ENCODE measurements at regions not wholly inside any gene's neighbourhood (a gene's known extent, or its start where the extent isn't known, plus 50 kb on each side); places are given as distances from the start of the nearest gene placed in this dataset.

DNA sequence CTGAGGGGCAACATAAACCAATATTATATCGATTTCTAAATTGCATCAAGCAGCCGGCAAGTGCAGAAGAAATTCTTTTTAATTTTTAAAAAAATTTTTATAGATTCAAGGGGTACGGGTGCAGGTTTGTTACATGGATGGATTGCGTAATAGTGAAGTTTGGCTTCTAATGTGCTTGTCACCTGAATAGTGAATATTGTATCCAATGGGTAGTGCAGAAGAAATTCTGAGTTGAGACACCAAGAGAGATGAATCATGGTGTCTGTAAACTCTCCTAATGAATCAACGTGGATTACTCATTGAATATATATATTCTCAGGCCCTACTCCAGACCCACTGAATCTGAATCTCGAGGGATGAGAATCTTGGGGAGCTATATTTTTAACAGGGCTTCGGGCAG lies 253.7 kb upstream of the FOXD3 start:
- no peaks in the 10 kb centered on the region for H3K79me2 ChIP-seq (ENCODE audit: insufficient read depth, low read length)
- H3K4me3 ChIP-seq (ENCODE audit: low read length, poor library complexity, severe bottlenecking) = no peak overlapping the region
- H3K9ac ChIP-seq (ENCODE audit: low read depth, low read length, poor library complexity, severe bottlenecking) = no peak overlapping the region
- H3K4me1 ChIP-seq (ENCODE audit: insufficient read depth, low read length, poor library complexity, severe bottlenecking) = no peaks in the 10 kb centered on the region
- H2AFZ ChIP-seq (ENCODE audit: low read length) = no peak overlapping the region
- no peaks in the 10 kb centered on the region for H3K27me3 ChIP-seq (ENCODE audit: insufficient read depth, low read length, poor library complexity, severe bottlenecking)
- H3K9me2 ChIP-seq (replicated peaks; ENCODE audit: low read depth, low read length) = no peaks in the 10 kb centered on the region
- no peaks in the 10 kb centered on the region for H3K36me3 ChIP-seq (ENCODE audit: insufficient read depth, low read length)
- no peaks in the 10 kb centered on the region for H3K9me3 ChIP-seq (ENCODE audit: insufficient read depth, low read depth, low read length)
- TF ChIP-seq, protein P1, sequence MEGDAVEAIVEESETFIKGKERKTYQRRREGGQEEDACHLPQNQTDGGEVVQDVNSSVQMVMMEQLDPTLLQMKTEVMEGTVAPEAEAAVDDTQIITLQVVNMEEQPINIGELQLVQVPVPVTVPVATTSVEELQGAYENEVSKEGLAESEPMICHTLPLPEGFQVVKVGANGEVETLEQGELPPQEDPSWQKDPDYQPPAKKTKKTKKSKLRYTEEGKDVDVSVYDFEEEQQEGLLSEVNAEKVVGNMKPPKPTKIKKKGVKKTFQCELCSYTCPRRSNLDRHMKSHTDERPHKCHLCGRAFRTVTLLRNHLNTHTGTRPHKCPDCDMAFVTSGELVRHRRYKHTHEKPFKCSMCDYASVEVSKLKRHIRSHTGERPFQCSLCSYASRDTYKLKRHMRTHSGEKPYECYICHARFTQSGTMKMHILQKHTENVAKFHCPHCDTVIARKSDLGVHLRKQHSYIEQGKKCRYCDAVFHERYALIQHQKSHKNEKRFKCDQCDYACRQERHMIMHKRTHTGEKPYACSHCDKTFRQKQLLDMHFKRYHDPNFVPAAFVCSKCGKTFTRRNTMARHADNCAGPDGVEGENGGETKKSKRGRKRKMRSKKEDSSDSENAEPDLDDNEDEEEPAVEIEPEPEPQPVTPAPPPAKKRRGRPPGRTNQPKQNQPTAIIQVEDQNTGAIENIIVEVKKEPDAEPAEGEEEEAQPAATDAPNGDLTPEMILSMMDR (conservative IDR thresholded peaks at IDR 0.05; ENCODE audit: low read length) = no peak
- TF ChIP-seq EZH2phosphoT487 (IDR thresholded peaks at IDR 0.05; ENCODE audit: borderline replicate concordance) = no peak
- no peaks in the 10 kb centered on the region for H3F3A ChIP-seq (ENCODE audit: low read depth)
- no peak overlapping the region for H3K4me2 ChIP-seq (ENCODE audit: low read depth, low read length, poor library complexity, severe bottlenecking)
- no peaks in the 10 kb centered on the region for H4K20me1 ChIP-seq (ENCODE audit: insufficient read depth, low read length, poor library complexity, severe bottlenecking)

DNA sequence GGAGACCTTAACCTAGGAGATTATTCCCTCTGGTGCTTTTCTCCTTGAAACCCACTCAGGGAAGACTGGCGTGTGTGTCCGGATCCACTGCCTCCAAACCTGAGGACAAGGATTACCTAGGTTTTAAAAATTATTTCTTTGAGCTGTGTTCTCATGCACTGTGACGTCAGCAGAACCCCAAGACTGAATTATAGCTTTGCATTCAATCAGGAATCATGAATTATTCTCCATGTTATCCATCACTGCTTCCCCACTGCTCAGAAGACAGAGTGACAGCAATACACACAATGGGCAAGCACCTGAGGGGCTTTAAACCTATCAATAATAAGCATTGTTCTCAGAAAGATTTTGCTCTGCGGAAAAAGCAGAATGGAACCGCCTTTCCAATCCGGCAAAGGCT lies 253.2 kb upstream of the FOXD3 start:
- Histone ChIP-seq H3K36me3 (ENCODE audit: insufficient read depth, low read length) (no peaks in the 10 kb centered on the region), H3K4me3 (ENCODE audit: low read length, poor library complexity, severe bottlenecking) (no peak overlapping the region), H3K4me2 (ENCODE audit: low read depth, low read length, poor library complexity, severe bottlenecking) (no peak overlapping the region), H3K27me3 (ENCODE audit: insufficient read depth, low read length, poor library complexity, severe bottlenecking) (no peaks in the 10 kb centered on the region), H2AFZ (ENCODE audit: low read length) (no peak overlapping the region), H3K4me1 (ENCODE audit: insufficient read depth, low read length, poor library complexity, severe bottlenecking) (no peaks in the 10 kb centered on the region), H3K9me3 (ENCODE audit: insufficient read depth, low read depth, low read length) (no peaks in the 10 kb centered on the region), H3K79me2 (ENCODE audit: insufficient read depth, low read length) (no peaks in the 10 kb centered on the region), H4K20me1 (ENCODE audit: insufficient read depth, low read length, poor library complexity, severe bottlenecking) (no peaks in the 10 kb centered on the region), H3K9ac (ENCODE audit: low read depth, low read length, poor library complexity, severe bottlenecking) (no peak overlapping the region), H3F3A (ENCODE audit: low read depth) (no peaks in the 10 kb centered on the region), H3K9me2 (replicated peaks; ENCODE audit: low read depth, low read length) (no peaks in the 10 kb centered on the region)
- TF ChIP-seq, protein P1 (conservative IDR thresholded peaks at IDR 0.05; ENCODE audit: low read length) = no peak
- TF ChIP-seq EZH2phosphoT487 (IDR thresholded peaks at IDR 0.05; ENCODE audit: borderline replicate concordance) = no peak

DNA sequence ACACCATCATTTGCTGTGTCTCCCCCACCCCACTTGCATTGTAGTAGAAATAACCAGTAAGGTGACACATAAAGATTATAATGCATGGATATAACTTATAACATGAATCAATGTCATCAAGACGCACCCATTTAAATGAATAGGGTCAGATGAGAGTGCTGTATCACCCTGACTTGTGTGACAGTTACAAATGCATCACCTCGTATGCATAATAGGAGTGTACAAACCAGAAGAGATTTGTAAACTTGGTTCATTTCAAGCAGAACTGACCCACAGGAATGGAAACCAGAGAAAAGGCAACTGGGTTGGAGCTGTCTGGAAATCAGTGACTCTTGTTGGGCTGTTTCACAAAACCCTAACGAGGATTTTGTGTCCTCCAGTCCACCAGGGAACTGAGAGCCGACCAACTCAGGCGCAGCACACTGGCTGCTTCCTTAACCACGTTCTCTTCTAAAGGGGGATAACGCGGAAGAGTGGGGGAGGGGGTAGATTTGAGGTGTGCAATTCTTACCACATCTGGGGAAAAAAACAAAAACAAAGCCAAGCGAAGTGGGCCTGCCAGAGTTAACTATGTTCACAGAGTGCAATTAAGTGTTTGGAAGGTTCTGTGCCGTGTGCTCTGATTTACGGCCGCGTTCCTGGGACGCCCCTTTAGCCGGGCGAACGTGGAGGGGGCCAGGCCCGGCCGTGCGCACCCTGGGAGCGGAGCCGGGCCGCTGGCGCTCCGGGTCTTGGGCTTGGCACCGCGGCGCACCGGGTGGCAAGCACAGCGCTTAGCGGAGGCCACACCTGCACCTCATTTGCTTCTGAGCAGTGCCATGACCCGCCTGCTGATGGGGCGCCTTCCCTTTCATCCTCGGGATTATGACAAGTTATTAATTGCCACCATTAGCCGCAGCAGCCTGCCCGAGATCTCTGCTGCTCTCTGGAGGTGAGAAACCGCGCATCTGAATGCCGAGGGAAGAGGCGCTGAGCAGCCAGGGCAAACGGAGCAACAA lies 248.8 kb upstream of the FOXD3 start:
- Histone ChIP-seq H3K4me1 (ENCODE audit: insufficient read depth, low read length, poor library complexity, severe bottlenecking) (no peaks in the 10 kb centered on the region), H3K36me3 (ENCODE audit: insufficient read depth, low read length) (no peaks in the 10 kb centered on the region), H3K27me3 (ENCODE audit: insufficient read depth, low read length, poor library complexity, severe bottlenecking) (no peaks in the 10 kb centered on the region), H4K20me1 (ENCODE audit: insufficient read depth, low read length, poor library complexity, severe bottlenecking) (no peaks in the 10 kb centered on the region), H3K9me3 (ENCODE audit: insufficient read depth, low read depth, low read length) (no peaks in the 10 kb centered on the region), H3K79me2 (ENCODE audit: insufficient read depth, low read length) (no peaks in the 10 kb centered on the region), H3K4me2 (ENCODE audit: low read depth, low read length, poor library complexity, severe bottlenecking) (no peak overlapping the region), H3K4me3 (ENCODE audit: low read length, poor library complexity, severe bottlenecking) (no peak overlapping the region), H3K9ac (ENCODE audit: low read depth, low read length, poor library complexity, severe bottlenecking) (no peak overlapping the region), H3K9me2 (replicated peaks; ENCODE audit: low read depth, low read length) (no peaks in the 10 kb centered on the region), H2AFZ (ENCODE audit: low read length) (no peak overlapping the region), H3F3A (ENCODE audit: low read depth) (no peaks in the 10 kb centered on the region)
- TF ChIP-seq EZH2phosphoT487 (IDR thresholded peaks at IDR 0.05; ENCODE audit: borderline replicate concordance) = no peak
- TF ChIP-seq, protein P1 (conservative IDR thresholded peaks at IDR 0.05; ENCODE audit: low read length) = no peak
